ENCODE measurements at regions not wholly inside any gene's neighbourhood (a gene's known extent, or its start where the extent isn't known, plus 50 kb on each side); places are given as distances from the start of the nearest gene placed in this dataset.

- TF ChIP-seq ZNF8 (CRISPR knock-in tag; IDR thresholded peaks at IDR 0.05), result no peak
- no peak for TF ChIP-seq ZNF565 (CRISPR knock-in tag; conservative IDR thresholded peaks at IDR 0.05; ENCODE audit: low read depth)
- TF ChIP-seq CSDC2 (CRISPR knock-in tag; IDR thresholded peaks at IDR 0.05), result no peak
- no peak for TF ChIP-seq TOX (CRISPR knock-in tag; IDR thresholded peaks at IDR 0.05; ENCODE audit: borderline replicate concordance)
- TF ChIP-seq SNAI2 (CRISPR knock-in tag; IDR thresholded peaks at IDR 0.05), result no peak
- no peak for TF ChIP-seq TCF4 (CRISPR knock-in tag; IDR thresholded peaks at IDR 0.05; ENCODE audit: borderline replicate concordance)
Measured at GRCh38 chr1:221071777-221072176, 192.5 kb downstream of the HLX start.
